GM20431 (cell line): ENCODE measurements at regions not wholly inside any gene's neighbourhood (a gene's known extent, or its start where the extent isn't known, plus 50 kb on each side); places are given as distances from the start of the nearest gene placed in this dataset.
"Not testable (repeated sequence)": the region's sequence is repeated elsewhere in the genome, so short reads cannot be mapped to it uniquely, and the experiment has no call there.

Experiments
- in situ Hi-C: fragments of 300-500 bp; cut with MseI, MboI; formaldehyde crosslinking; loops from one replicate; pipeline ENCODE4 v1.15.0; 2020; ENCODE audit warnings: low sequenced_read_pairs; ENCODE audit not compliant: unreplicated experiment

GRCh38 chr12:4160314-4161040 lies 113.1 kb upstream of the CCND2 start:
- in situ Hi-C loops, result no loop called here

DNA sequence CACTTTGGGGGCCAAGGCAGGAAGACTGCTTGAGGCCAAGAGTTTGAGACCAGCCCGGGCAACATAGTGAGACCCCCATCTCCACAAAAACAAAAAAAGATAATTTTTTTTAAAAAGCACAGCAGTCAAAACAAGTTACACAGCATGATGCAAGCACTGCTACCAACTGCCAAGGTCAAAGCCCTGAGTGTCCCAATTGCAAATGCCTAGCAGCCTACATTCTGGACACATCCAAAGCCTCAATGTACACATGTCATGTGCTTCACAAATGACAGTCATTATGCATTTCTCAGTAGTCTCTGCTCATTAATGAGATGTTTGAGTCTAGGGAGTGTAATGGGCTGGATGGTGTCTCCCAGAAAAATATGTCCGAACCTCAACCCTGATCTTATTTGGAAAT lies 113.7 kb upstream of the CCND2 start:
- in situ Hi-C loops, result no loop called here

DNA sequence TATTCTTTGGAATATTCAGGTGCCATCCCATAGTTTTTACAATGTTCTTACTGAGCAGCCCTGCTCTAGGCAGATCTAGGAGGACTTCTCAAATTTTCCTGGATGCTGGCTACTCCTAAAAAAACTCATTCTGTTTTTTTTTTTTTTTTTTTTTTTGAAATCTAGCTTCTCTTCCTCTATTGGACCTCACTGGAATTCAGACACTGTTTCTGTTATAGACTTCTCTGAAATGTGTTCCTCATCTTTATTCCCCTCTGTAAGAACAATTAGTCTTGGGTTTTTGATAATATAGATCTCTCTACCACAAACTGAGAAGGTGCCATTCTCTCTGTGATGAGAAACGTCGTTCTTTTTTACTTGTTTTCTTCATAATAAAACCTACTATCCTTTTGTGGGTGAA lies 115.3 kb upstream of the CCND2 start:
- in situ Hi-C loops, result no loop called here

DNA sequence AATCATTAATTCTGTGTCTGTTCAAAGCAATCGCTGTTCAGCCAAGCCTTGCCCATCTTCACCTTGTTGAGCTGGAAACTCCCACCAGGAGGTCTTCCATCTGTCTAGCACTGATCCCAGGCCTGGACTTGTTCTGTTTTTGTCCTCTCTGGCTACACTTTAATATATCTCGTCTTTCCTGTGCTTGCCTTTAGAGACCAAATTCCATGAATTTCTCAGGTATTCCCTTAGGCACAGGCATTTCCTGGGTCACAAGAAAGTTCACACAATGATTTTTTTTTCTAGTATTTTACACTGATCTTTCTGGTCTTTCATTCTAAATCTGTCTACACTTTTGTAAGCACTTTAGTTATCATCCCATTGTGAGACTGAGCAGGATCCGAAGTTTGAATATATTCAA lies 116.4 kb upstream of the CCND2 start:
- in situ Hi-C loops, result no loop called here

DNA sequence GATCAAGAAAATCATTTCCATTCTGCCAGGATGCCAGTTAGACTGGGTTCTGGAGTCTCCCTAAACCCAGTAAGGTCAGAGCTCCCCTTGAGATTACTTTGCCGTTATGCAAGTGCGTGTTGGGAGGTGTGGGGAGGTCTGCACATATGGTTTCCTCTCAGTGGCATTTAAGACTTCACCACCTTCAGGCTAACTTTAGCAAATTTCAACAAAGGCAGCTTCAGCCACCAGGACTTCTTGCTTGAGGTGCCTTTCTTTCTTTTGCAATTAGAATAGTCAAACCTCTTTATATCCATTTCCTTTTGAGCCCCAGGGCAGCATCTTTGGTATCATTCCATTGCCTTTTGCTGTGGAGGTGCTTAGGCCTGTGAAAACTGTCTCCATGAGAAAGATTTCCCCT lies 117.2 kb upstream of the CCND2 start:
- in situ Hi-C loops, result no loop called here

- in situ Hi-C loops, result no loop called here
Measured at GRCh38 chr12:4154672-4155225, 118.8 kb upstream of the CCND2 start.

- in situ Hi-C loops, result no loop called here
Measured at GRCh38 chr12:4153343-4153892, 120.1 kb upstream of the CCND2 start.

DNA sequence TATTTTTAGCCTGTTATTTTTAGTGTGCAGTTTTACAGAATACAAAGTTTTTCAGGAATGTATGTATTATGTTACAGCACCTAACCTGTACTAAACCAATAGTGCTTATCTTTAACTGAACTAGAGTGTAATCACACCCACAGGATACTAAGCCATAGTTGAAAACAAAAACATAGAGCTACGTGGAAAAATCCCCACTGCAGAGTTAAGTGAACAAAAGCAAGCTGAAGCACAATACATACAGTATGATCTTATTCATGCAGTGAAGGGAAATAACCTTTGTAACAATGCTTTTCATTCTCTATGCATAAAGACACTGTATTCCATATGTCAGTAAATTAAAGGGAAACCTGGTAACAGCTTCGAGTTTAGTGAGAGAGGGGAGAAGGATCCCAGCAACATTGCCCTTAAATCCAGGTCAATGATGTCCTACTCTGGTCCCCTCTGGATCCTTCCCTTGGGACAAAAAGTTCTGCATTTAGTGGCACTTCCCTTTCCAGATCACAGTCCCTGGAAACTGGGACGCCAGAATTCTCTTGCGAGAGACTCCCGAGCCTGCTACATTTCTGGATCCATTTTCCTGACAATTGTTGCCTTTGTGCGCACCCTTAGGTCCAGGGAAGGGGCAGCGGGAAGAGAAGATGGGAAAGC lies 121.3 kb upstream of the CCND2 start:
- in situ Hi-C loops, result no loop called here

DNA sequence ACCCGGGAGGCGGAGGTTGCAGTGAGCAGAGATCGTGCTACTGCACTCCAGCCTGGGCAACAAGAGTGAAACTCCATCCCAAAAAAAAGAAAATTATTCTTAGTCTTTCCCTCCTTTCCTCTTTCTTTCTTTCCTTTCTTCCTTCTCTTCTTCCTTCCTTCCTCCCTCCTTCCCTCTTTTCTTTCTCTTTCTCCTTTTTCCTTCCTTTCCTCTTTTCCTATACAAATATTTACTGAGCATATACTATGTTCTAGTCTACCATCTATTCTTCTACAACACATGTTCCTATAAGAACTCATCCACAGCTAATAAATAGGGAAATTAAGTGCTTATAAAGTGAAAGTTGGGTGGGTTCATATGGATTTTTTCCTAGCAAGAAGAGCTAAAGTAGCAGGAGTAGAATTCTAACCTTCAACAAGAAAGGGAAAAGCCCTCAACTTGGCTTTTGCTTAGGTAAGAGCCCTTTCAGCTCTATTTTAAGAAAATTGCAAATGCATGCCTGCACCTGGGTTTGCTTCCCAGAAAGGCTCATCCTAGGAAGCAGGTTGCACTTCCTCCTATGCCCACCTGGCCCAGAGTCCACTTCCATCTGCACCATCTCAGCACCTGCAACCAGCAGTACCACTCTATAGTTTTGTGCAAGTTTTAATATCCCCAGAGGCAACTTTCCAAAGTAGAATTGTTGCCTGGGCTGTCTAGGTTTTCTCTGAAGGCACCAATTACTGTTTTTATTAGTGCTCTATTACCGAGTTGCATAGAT lies 122.0 kb upstream of the CCND2 start:
- in situ Hi-C loops, result no loop called here

GRCh38 chr12:4150355-4150754 lies 123.2 kb upstream of the CCND2 start:
- in situ Hi-C loops, result not testable (repeated sequence)

GRCh38 chr12:4148418-4149056 lies 125.0 kb upstream of the CCND2 start:
- in situ Hi-C loops, result no loop called here

DNA sequence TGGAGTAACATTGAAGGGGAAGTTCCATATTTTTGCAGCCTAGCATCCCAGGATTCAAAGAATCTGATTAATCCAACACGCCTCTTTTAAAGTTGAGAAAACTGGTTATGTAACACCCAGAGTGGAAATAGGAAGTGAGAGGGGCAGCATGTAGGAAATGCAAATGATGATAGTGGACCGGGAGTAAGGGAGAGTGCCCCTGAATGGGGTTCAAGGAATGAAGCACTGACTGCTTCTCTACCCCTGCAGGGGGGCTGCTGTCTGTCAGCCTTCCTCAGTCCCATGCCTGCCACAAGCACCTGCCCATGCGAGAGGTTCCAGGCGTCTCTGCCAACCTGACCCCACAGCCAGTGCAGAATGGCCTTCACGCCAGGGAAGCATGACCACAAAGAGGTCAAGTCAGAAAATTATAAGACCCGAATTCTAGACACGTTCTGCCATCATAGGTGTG lies 126.5 kb upstream of the CCND2 start:
- in situ Hi-C loops, result no loop called here

- in situ Hi-C loops, result no loop called here
Measured at GRCh38 chr12:4145990-4146859, 127.3 kb upstream of the CCND2 start.

GRCh38 chr12:4144676-4145075 lies 128.9 kb upstream of the CCND2 start:
- in situ Hi-C loops, result no loop called here

GRCh38 chr12:4143896-4144295 lies 129.7 kb upstream of the CCND2 start:
- in situ Hi-C loops, result no loop called here

DNA sequence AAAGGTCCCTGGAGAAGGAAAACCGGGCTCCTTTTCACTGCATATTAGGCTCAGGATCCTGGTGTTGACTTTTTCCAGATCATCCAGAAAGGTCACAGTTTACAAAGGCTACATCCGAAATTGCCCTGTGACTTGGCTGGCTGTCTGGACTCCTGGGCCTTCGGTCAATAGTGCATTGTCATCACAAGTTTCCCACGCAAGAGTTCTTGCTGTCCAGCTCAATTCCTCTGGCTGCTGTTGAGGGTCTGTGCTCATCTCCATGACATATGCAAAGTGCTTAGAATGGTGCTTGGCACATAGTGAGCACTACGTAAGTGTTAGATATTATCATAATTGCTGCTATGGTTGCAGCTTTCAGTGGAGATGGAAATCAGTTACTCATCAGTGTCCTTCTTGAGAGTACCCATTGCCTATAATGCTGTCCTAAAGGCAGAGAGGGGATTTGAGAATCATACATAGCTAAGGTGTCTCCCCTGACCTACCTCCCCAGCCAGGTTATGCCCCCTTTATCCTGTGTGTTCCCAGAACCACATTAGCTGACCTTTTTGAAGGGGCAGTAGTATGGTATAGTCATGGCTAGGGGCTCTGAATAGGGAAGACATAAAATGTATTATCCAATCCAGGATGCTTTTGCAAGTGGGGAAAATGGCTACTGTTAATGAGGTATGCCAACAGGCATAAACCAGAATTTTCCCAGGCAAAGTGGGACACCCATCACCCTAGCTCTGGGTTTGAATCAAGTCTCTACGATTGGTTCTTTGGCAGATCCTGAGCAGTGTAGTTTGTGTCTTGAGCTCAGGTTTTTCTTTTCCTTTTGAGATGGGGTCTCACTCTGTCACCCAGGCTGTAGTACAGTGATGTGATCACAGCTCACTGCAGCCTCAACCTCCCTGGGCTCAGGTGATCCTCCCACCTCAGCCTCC lies 132.0 kb upstream of the CCND2 start:
- in situ Hi-C loops, result no loop called here

- in situ Hi-C loops, result no loop called here
Measured at GRCh38 chr12:4140581-4141301, 132.8 kb upstream of the CCND2 start.

DNA sequence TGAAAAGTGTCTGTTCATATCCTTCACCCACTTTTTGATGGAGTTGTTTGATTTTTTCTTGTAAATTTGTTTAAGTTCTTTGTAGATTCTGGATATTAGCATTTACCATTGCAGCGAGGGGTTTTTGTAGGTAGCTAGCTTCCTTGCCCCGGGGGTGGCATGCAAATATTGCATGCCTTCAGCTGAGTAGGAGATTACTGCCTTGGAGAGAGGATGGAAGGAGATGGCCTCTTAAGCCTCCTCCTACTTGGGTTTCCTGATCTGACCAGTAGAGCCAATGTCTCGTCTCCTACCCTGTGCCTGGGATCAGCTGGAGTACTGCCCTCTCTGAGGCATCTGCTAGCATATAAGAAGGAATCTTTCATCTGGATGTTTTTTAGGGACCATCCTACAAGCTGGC lies 134.4 kb upstream of the CCND2 start:
- in situ Hi-C loops, result no loop called here
